ENCODE measurements at regions not wholly inside any gene's neighbourhood (a gene's known extent, or its start where the extent isn't known, plus 50 kb on each side); places are given as distances from the start of the nearest gene placed in this dataset.
"Not testable (repeated sequence)": the region's sequence is repeated elsewhere in the genome, so short reads cannot be mapped to it uniquely, and the experiment has no call there.

DNA sequence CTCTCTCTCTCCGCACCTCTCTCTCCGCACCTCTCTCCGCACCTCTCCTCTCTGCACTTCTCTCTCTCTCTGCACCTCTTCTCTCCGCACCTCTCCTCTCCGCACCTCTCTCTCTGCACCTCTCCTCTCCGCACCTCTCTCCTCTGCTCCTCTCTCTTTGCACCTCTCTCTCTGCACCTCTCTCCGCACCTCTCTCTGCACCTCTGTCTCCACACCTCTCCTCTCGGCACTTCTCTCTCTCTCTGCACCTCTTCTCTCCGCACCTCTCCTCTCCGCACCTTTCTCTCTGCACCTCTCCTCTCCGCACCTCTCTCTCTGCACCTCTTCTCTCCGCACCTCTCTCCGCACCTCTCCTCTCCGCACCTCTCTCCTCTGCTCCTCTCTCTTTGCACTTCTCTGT is 274.2 kb downstream of the CCSER2 start:
- POLR2A ChIA-PET = not testable (repeated sequence)

DNA sequence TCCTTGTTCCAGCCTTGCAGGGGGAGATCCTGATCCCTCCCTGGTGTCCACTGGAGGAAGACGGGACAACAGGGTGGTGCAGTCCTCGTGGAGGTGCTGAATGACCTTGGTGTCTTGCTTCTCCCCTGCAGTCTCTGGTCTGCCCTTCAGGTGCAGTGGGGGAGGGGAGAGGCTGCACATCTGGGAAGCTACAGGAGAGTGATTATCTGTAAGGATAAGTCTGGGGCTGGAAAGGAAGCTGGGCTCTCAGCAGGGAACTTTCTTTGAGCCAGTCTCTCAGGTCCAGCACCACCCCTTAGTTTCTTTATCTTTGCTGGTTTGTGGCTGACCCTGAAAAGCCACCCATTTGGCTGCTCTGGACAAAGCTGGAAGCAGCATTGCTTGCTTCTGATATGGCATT is 275.6 kb downstream of the CCSER2 start:
- ATAC-seq (replicated peaks in 1 of 4) (no peak), DNase-seq (no peak)
- POLR2A ChIA-PET = no interaction called here
- Mint-ChIP-seq H3K4me1 (no peaks in the 10 kb centered on the region), H3K36me3 (no peaks in the 10 kb centered on the region), H3K4me3 (no peak overlapping the region), H3K27me3 (peaks cover 9 to 22% of the 10 kb centered on the region in 2 donors), H3K27ac (no peak overlapping the region), H3K9me3 (no peaks in the 10 kb centered on the region)
- H3K4me3 ChIP-seq (ENCODE audit: control insufficient read depth in 1 of 2, extremely low read depth in 1 of 2, low read length in 1 of 2) = no peak overlapping the region
- peaks cover 1 to 22% of the 10 kb centered on the region in 2 experiments for H3K27me3 ChIP-seq (replicated peaks in 1 of 2; ENCODE audit: control insufficient read depth in 2 of 2, extremely low read depth in 1 of 2, insufficient read depth in 2 of 2, low read length in 1 of 2)
- CTCF ChIA-PET = interaction anchor here in 1 of 2 donors (0.6 kb wide), 1 partner anchor 26 kb away, joined by 4 read pairs; no protein-coding TSS in a partner anchor
- no peak overlapping the region for H3K27ac ChIP-seq (ENCODE audit: low read length)
- H3K36me3 ChIP-seq (ENCODE audit: control insufficient read depth in 2 of 2, extremely low read depth in 1 of 2, insufficient read depth in 1 of 2, low read length in 1 of 2) = no peaks in the 10 kb centered on the region
- H3K9me3 ChIP-seq = no peaks in the 10 kb centered on the region
- 17% methylated on average over 2 of the region's 2 CpGs for WGBS (ENCODE audit: insufficient coverage)
- H3K4me1 ChIP-seq (ENCODE audit: control insufficient read depth in 1 of 2, extremely low read depth in 1 of 2, insufficient read depth in 2 of 2, low read length in 2 of 2) = no peaks in the 10 kb centered on the region

More for the DNA sequence above, 274.2 kb downstream of the CCSER2 start:
- H3K36me3 ChIP-seq (ENCODE audit: control insufficient read depth in 2 of 2, extremely low read depth in 1 of 2, insufficient read depth in 1 of 2, low read length in 1 of 2); ATAC-seq (replicated peaks in 1 of 4); H3K9me3 ChIP-seq; H3K4me1 Mint-ChIP-seq; H3K9me3 Mint-ChIP-seq; H3K27ac ChIP-seq (ENCODE audit: low read length); H3K4me3 Mint-ChIP-seq; H3K4me1 ChIP-seq (ENCODE audit: control insufficient read depth in 1 of 2, extremely low read depth in 1 of 2, insufficient read depth in 2 of 2, low read length in 2 of 2); DNase-seq; H3K27ac Mint-ChIP-seq; H3K36me3 Mint-ChIP-seq; H3K4me3 ChIP-seq (ENCODE audit: control insufficient read depth in 1 of 2, extremely low read depth in 1 of 2, low read length in 1 of 2): not testable (repeated sequence)
- CTCF ChIA-PET = interaction anchor here in 1 of 2 donors (0.6 kb wide), 1 partner anchor 327 kb away, joined by 5 read pairs; no protein-coding TSS in a partner anchor
- peaks cover 7 to 16% of the 10 kb centered on the region in 2 donors for H3K27me3 Mint-ChIP-seq
- WGBS (ENCODE audit: insufficient coverage) = 67% methylated on average over 14 of the region's 14 CpGs
- peaks cover 0 to 21% of the 10 kb centered on the region in 2 experiments for H3K27me3 ChIP-seq (replicated peaks in 1 of 2; ENCODE audit: control insufficient read depth in 2 of 2, extremely low read depth in 1 of 2, insufficient read depth in 2 of 2, low read length in 1 of 2)

DNA sequence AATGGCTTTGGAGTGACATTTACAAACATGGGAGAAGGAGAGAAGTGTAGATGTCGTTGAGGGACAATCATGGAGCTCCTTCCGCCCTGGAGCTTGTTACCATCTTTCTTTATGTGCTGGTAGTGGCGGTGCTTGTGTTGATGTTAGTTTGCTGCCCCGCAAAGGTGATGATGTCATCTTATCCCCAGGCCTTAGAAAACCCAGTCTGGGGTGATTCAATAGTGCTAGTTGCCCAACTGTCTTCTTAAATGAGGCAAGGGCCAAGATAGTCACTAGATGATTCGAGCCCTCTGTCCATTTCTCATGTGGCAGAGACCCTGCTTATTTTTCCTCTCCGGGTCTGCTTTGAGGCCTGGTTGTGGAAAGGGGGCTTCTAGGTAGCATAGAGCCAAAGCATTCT is 277.4 kb downstream of the CCSER2 start:
- POLR2A ChIA-PET = no interaction called here
- 93% methylated on average over 6 of the region's 6 CpGs for WGBS (ENCODE audit: insufficient coverage)
- no peak overlapping the region for H3K4me3 ChIP-seq (ENCODE audit: control insufficient read depth in 1 of 2, extremely low read depth in 1 of 2, low read length in 1 of 2)

DNA sequence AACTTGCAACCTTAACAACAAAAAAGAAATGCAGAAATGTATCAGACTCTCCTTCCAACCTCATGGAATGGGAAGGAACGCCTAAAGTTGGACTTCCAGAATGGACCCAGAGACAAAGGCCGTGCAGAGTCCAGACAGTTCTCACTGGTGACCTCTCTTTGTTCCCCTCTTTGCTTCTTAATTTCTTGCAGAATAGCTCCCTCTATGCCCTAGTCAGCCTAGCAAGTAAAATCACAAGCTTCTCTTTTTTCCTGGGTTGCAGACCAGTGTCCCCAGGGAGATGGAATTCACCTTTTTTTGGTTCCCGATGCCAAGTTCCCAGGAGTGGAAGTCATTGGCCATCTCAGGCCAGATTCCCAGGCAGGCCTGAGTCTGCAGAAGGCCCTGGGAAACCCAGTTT is 278.0 kb downstream of the CCSER2 start:
- no peak for ATAC-seq (replicated peaks in 1 of 4)
- no peak overlapping the region for H3K4me3 Mint-ChIP-seq
- no peak overlapping the region for H3K4me3 ChIP-seq (ENCODE audit: control insufficient read depth in 1 of 2, extremely low read depth in 1 of 2, low read length in 1 of 2)
- no peaks in the 10 kb centered on the region for H3K36me3 ChIP-seq (ENCODE audit: control insufficient read depth in 2 of 2, extremely low read depth in 1 of 2, insufficient read depth in 1 of 2, low read length in 1 of 2)
- ChIA-PET CTCF (no interaction called here), POLR2A (no interaction called here)
- H3K9me3 ChIP-seq = no peaks in the 10 kb centered on the region
- H3K27ac ChIP-seq (ENCODE audit: low read length) = no peak overlapping the region
- no peaks in the 10 kb centered on the region for H3K4me1 ChIP-seq (ENCODE audit: control insufficient read depth in 1 of 2, extremely low read depth in 1 of 2, insufficient read depth in 2 of 2, low read length in 2 of 2)
- 84% methylated on average over 2 of the region's 3 CpGs for WGBS (ENCODE audit: insufficient coverage)
- H3K4me1 Mint-ChIP-seq = no peaks in the 10 kb centered on the region
- peaks cover 9 to 25% of the 10 kb centered on the region in 2 donors for H3K27me3 Mint-ChIP-seq
- H3K9me3 Mint-ChIP-seq = no peaks in the 10 kb centered on the region
- no peak for DNase-seq
- H3K27ac Mint-ChIP-seq = no peak overlapping the region
- H3K27me3 ChIP-seq (replicated peaks in 1 of 2; ENCODE audit: control insufficient read depth in 2 of 2, extremely low read depth in 1 of 2, insufficient read depth in 2 of 2, low read length in 1 of 2) = peaks cover 4 to 12% of the 10 kb centered on the region in 2 experiments
- no peaks in the 10 kb centered on the region for H3K36me3 Mint-ChIP-seq

More for the DNA sequence above, 277.4 kb downstream of the CCSER2 start:
- H3K36me3 Mint-ChIP-seq = no peaks in the 10 kb centered on the region
- no peak overlapping the region for H3K27ac Mint-ChIP-seq
- Histone ChIP-seq H3K27me3 (replicated peaks in 1 of 2; ENCODE audit: control insufficient read depth in 2 of 2, extremely low read depth in 1 of 2, insufficient read depth in 2 of 2, low read length in 1 of 2) (peaks cover 4 to 17% of the 10 kb centered on the region in 2 experiments), H3K27ac (ENCODE audit: low read length) (no peak overlapping the region), H3K36me3 (ENCODE audit: control insufficient read depth in 2 of 2, extremely low read depth in 1 of 2, insufficient read depth in 1 of 2, low read length in 1 of 2) (no peaks in the 10 kb centered on the region), H3K4me1 (ENCODE audit: control insufficient read depth in 1 of 2, extremely low read depth in 1 of 2, insufficient read depth in 2 of 2, low read length in 2 of 2) (no peaks in the 10 kb centered on the region), H3K9me3 (no peaks in the 10 kb centered on the region)
- no peak for DNase-seq
- CTCF ChIA-PET = no interaction called here
- H3K4me1 Mint-ChIP-seq = no peaks in the 10 kb centered on the region
- H3K27me3 Mint-ChIP-seq = peaks cover 9 to 25% of the 10 kb centered on the region in 2 donors
- ATAC-seq (replicated peaks in 1 of 4) = no peak
- no peak overlapping the region for H3K4me3 Mint-ChIP-seq
- H3K9me3 Mint-ChIP-seq = no peaks in the 10 kb centered on the region

DNA sequence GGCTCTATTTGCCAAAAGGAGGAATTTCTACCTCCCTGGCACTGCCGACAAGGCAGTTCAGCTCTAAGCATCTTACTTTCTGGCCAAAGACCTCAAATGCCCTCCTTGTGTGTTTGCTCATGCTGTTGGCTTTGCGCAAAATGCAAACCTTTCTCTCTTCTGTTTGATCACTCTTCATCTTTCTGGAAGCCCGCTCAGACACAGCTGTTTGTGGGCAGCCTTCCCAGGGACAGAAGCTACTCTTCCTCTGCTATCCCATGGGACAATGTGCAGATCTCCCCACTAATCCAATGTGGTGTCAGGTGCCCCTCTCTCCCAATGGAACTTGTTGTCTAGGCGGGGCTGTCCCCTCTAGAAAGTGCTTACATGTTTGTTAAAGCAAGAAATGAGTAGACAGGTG is 278.7 kb downstream of the CCSER2 start:
- H3K4me3 Mint-ChIP-seq = no peak overlapping the region
- DNase-seq = no peak
- H3K27me3 Mint-ChIP-seq = peaks cover 9 to 25% of the 10 kb centered on the region in 2 donors
- WGBS (ENCODE audit: insufficient coverage) = 91% methylated on average over 3 of the region's 4 CpGs
- no peaks in the 10 kb centered on the region for H3K4me1 Mint-ChIP-seq
- no peak overlapping the region for H3K27ac Mint-ChIP-seq
- ChIA-PET POLR2A (no interaction called here), CTCF (no interaction called here)
- Histone ChIP-seq H3K4me1 (ENCODE audit: control insufficient read depth in 1 of 2, extremely low read depth in 1 of 2, insufficient read depth in 2 of 2, low read length in 2 of 2) (no peaks in the 10 kb centered on the region), H3K27ac (ENCODE audit: low read length) (no peak overlapping the region), H3K27me3 (replicated peaks in 1 of 2; ENCODE audit: control insufficient read depth in 2 of 2, extremely low read depth in 1 of 2, insufficient read depth in 2 of 2, low read length in 1 of 2) (peaks cover 4 to 10% of the 10 kb centered on the region in 2 experiments), H3K4me3 (ENCODE audit: control insufficient read depth in 1 of 2, extremely low read depth in 1 of 2, low read length in 1 of 2) (no peak overlapping the region), H3K9me3 (no peaks in the 10 kb centered on the region), H3K36me3 (ENCODE audit: control insufficient read depth in 2 of 2, extremely low read depth in 1 of 2, insufficient read depth in 1 of 2, low read length in 1 of 2) (no peaks in the 10 kb centered on the region)
- H3K36me3 Mint-ChIP-seq = no peaks in the 10 kb centered on the region
- no peak for ATAC-seq (replicated peaks in 1 of 4)
- H3K9me3 Mint-ChIP-seq = no peaks in the 10 kb centered on the region

DNA sequence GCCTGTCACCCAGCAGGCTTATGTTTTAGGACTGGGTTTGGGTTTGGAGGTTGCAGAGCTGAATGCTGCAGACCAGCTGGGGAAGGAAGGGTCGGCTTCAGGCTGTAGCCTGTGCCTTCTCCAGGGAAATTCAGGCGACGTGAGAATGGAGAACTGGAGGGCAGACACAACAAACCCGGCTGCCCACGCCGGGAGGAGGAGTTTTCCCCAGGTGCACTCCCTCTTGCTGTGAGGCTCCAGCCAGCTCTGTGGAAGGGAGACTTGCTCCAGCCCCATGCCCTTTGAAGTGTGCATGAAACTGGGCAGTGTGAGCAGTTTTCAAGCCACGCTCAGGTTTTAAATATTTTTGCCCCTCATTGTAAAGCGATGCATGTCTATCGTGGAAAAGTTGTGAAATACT is 279.1 kb downstream of the CCSER2 start:
- no peak overlapping the region for H3K27ac ChIP-seq (ENCODE audit: low read length)

DNA sequence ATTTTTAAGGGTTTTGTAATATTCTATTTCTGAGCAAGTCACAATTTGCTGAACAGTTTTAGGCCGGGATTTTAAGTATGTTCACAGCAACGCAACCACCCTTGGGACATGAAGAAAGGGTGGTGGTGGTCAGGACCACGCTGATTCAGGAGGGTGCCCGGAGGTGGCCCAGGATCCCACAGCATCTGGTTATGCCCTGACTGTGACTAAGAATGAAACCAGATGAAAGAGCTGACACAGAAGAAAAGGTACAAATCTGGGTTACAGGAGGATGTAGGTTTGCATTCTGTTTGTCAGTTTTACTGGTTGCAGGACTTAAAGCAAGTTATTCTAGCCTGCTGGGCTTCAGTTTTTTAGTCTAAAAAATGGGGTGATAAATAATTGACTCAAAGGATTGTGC is 279.7 kb downstream of the CCSER2 start:
- ChIA-PET CTCF (no interaction called here), POLR2A (no interaction called here)
- Mint-ChIP-seq H3K4me3 (no peak overlapping the region), H3K4me1 (no peaks in the 10 kb centered on the region), H3K9me3 (no peaks in the 10 kb centered on the region), H3K27ac (no peak overlapping the region), H3K27me3 (peaks cover 14 to 31% of the 10 kb centered on the region in 2 donors), H3K36me3 (no peaks in the 10 kb centered on the region)
- Histone ChIP-seq H3K4me1 (ENCODE audit: control insufficient read depth in 1 of 2, extremely low read depth in 1 of 2, insufficient read depth in 2 of 2, low read length in 2 of 2) (no peaks in the 10 kb centered on the region), H3K27me3 (replicated peaks in 1 of 2; ENCODE audit: control insufficient read depth in 2 of 2, extremely low read depth in 1 of 2, insufficient read depth in 2 of 2, low read length in 1 of 2) (peaks cover 4 to 11% of the 10 kb centered on the region in 2 experiments), H3K27ac (ENCODE audit: low read length) (no peak overlapping the region), H3K4me3 (ENCODE audit: control insufficient read depth in 1 of 2, extremely low read depth in 1 of 2, low read length in 1 of 2) (no peak overlapping the region), H3K36me3 (ENCODE audit: control insufficient read depth in 2 of 2, extremely low read depth in 1 of 2, insufficient read depth in 1 of 2, low read length in 1 of 2) (no peaks in the 10 kb centered on the region), H3K9me3 (no peaks in the 10 kb centered on the region)
- 24% methylated on average over 4 of the region's 4 CpGs for WGBS (ENCODE audit: insufficient coverage)
- ATAC-seq (replicated peaks in 1 of 4) = no peak
- no peak for DNase-seq

More for the DNA sequence above, 279.1 kb downstream of the CCSER2 start:
- Mint-ChIP-seq H3K36me3 (no peaks in the 10 kb centered on the region), H3K4me1 (no peaks in the 10 kb centered on the region), H3K27me3 (peaks cover 9 to 25% of the 10 kb centered on the region in 2 donors), H3K9me3 (no peaks in the 10 kb centered on the region), H3K27ac (no peak overlapping the region), H3K4me3 (no peak overlapping the region)
- Histone ChIP-seq H3K27me3 (replicated peaks in 1 of 2; ENCODE audit: control insufficient read depth in 2 of 2, extremely low read depth in 1 of 2, insufficient read depth in 2 of 2, low read length in 1 of 2) (peaks cover 4 to 12% of the 10 kb centered on the region in 2 experiments), H3K4me1 (ENCODE audit: control insufficient read depth in 1 of 2, extremely low read depth in 1 of 2, insufficient read depth in 2 of 2, low read length in 2 of 2) (no peaks in the 10 kb centered on the region), H3K36me3 (ENCODE audit: control insufficient read depth in 2 of 2, extremely low read depth in 1 of 2, insufficient read depth in 1 of 2, low read length in 1 of 2) (no peaks in the 10 kb centered on the region), H3K9me3 (no peaks in the 10 kb centered on the region), H3K4me3 (ENCODE audit: control insufficient read depth in 1 of 2, extremely low read depth in 1 of 2, low read length in 1 of 2) (no peak overlapping the region)
- ChIA-PET CTCF (no interaction called here), POLR2A (no interaction called here)
- 49% methylated on average over 9 of the region's 9 CpGs for WGBS (ENCODE audit: insufficient coverage)
- no peak for ATAC-seq (replicated peaks in 1 of 4)
- DNase-seq = no peak
